ENCODE measurements at regions not wholly inside any gene's neighbourhood (a gene's known extent, or its start where the extent isn't known, plus 50 kb on each side); places are given as distances from the start of the nearest gene placed in this dataset.

- TF ChIP-seq POLR2A (IDR thresholded peaks at IDR 0.05) = no peak
- TF ChIP-seq CTCF (IDR thresholded peaks at IDR 0.05) = no peak
- TF ChIP-seq POLR2AphosphoS5 (IDR thresholded peaks at IDR 0.05) = no peak
Measured at GRCh38 chr4:19386786-19387185, 864.9 kb upstream of the SLIT2 start.
